ENCODE measurements at regions not wholly inside any gene's neighbourhood (a gene's known extent, or its start where the extent isn't known, plus 50 kb on each side); places are given as distances from the start of the nearest gene placed in this dataset.

DNA sequence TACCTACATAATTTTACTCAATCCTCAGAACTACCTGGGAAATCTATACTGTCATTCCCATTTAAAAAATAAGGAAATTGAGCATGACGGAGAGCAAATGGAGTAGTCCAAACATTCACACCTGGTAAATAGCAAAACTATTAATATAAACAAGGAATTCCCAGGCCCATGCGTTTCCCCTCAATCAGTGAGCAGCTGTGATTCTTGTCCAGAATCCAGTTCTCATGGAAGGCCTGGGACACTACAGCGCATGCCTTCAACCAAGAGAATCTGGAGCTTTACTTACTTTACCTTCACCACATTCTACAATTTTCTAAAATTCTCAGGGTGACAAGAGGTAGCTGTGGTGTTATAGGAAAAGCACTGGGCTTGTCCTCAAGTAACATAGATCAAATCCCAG is 259.0 kb downstream of the LRATD1 start:
- no peak for DNase-seq (ENCODE audit: low read depth)
- no peak for TF ChIP-seq CTCF (IDR thresholded peaks at IDR 0.05; ENCODE audit: insufficient read depth, low read length, poor library complexity, severe bottlenecking)
- Histone ChIP-seq H3K36me3 (ENCODE audit: control insufficient read depth, insufficient read depth, low read length) (no peaks in the 10 kb centered on the region), H3K27me3 (ENCODE audit: control insufficient read depth, insufficient read depth, low read length) (no peaks in the 10 kb centered on the region), H3K4me3 (ENCODE audit: low read depth, low read length) (no peak overlapping the region)

DNA sequence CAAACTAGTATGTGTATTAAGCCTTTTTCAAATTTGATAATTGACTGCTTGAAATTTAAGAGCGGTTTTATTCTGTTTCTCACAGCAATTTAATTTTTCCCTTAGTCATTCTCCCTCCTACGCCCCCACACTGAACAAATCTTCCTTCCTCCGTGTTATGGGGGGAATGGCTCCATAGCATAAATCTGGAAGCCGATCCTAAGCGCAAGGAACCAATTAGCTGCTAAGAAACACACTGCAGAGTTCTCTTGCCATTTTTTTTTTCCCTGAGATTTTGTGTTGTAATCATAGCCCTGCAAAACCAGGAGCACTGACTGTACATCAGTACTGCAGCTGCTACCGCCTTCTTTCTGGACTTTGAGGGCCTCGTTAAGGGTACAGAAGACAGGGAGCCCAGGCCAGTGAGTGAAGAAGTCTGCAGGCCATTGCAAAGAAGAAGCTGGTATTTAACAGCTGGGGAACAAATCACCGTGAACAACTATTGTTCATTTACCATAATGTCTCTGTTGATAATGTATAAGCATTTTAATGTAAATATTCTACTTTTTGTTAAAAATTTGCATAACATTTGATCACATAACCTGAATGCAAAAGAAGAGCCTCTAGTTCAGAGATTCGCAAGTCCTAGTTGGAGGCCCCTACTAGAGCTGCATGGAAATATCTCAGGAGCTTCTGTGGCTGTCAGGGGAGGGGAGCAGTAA is 264.0 kb downstream of the LRATD1 start:
- no peak for TF ChIP-seq CTCF (IDR thresholded peaks at IDR 0.05; ENCODE audit: insufficient read depth, low read length, poor library complexity, severe bottlenecking)
- Histone ChIP-seq H3K4me3 (ENCODE audit: low read depth, low read length) (no peak overlapping the region), H3K36me3 (ENCODE audit: control insufficient read depth, insufficient read depth, low read length) (no peaks in the 10 kb centered on the region), H3K27me3 (ENCODE audit: control insufficient read depth, insufficient read depth, low read length) (no peaks in the 10 kb centered on the region)
- DNase-seq (ENCODE audit: low read depth), result no peak

DNA sequence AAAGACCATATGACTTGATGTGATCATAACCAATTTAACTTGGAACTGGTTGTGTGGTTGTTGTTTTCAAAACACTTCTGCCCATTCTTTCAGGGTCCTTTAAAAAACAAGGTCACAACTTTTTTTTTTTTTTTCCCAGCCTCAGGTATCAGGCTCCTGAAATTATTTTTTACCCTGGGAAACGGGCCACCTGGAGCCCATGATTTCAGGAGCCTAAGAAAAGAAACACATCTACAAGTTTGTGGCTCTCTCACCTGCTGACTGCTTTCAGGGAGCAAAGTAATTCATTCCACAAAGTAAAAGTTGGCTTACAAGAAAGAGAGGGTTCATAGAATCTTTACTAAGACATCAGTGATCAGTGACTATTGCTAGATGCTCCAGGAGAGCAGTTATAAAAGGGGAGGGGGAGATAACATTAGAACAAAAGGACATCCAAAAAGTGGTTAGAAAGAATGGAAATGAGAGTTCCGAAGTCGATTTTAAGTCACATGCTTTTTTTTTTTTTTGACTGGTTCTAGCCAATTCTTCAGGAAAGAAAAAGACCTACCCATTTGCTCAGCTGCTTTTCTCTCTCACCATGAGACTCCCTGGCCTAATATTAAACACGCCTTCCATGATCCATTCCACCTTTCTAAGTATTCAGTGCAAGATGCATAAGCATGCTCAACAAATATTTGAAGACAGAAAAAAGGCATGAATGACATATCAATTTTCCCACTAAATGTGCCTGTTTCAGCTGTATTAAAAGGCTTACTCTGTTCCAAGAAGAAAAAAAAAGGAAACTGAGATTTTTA is 267.3 kb downstream of the LRATD1 start:
- no peak for DNase-seq (ENCODE audit: low read depth)
- Histone ChIP-seq H3K27me3 (ENCODE audit: control insufficient read depth, insufficient read depth, low read length) (no peaks in the 10 kb centered on the region), H3K36me3 (ENCODE audit: control insufficient read depth, insufficient read depth, low read length) (no peaks in the 10 kb centered on the region), H3K4me3 (ENCODE audit: low read depth, low read length) (no peak overlapping the region)
- no peak for TF ChIP-seq CTCF (IDR thresholded peaks at IDR 0.05; ENCODE audit: insufficient read depth, low read length, poor library complexity, severe bottlenecking)

- no peaks in the 10 kb centered on the region for H3K36me3 ChIP-seq (ENCODE audit: control insufficient read depth, insufficient read depth, low read length)
- no peaks in the 10 kb centered on the region for H3K27me3 ChIP-seq (ENCODE audit: control insufficient read depth, insufficient read depth, low read length)
- no peak for TF ChIP-seq CTCF (IDR thresholded peaks at IDR 0.05; ENCODE audit: insufficient read depth, low read length, poor library complexity, severe bottlenecking)
- DNase-seq (ENCODE audit: low read depth), result no peak
- H3K4me3 ChIP-seq (ENCODE audit: low read depth, low read length), result no peak overlapping the region
Measured at GRCh38 chr2:14901737-14902136, 269.2 kb downstream of the LRATD1 start.

GRCh38 chr2:14902953-14903352 is 270.4 kb downstream of the LRATD1 start:
- H3K36me3 ChIP-seq (ENCODE audit: control insufficient read depth, insufficient read depth, low read length), result no peaks in the 10 kb centered on the region
- H3K4me3 ChIP-seq (ENCODE audit: low read depth, low read length), result no peak overlapping the region
- no peak for DNase-seq (ENCODE audit: low read depth)
- TF ChIP-seq CTCF (IDR thresholded peaks at IDR 0.05; ENCODE audit: insufficient read depth, low read length, poor library complexity, severe bottlenecking), result no peak
- no peaks in the 10 kb centered on the region for H3K27me3 ChIP-seq (ENCODE audit: control insufficient read depth, insufficient read depth, low read length)

Measured in kidney epithelial cell (primary cell).